ENCODE measurements at regions not wholly inside any gene's neighbourhood (a gene's known extent, or its start where the extent isn't known, plus 50 kb on each side); places are given as distances from the start of the nearest gene placed in this dataset.

DNA sequence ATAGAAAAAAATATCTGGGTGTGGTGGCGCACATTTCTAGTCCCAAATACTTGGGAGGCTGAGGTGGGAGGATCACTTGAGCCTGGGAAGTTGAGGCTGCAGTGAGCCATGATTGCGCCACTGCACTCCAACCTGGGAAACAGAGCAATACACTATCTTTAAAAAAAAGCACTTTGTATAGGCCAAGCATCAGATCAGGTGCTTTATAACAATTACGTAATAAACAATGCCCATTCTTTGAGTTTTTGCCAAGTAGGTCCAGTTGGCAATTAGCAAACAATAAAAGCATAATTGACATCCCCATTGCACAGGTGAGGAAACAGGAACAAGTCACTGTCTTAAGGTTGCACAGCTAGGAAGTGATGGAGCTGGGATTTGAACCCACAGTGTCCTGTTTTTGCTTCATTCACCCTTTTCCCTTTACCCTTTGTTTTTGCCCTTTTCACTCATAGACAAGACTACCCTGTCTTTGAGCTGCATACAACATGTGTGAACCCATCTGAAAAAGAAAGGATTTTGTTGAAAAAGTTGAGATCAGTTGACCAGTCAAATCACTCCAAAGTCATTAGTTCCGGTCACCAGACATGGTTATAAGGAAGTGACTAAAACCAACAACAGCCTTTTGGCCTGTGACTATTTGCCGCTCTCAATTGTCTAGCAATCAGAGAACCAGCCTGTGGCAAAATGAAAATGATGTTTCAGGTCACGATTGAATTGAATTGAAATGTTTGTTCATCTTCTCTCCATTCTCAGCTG lies 303.6 kb downstream of the TFAP2C start:
- TF ChIP-seq, protein P1, sequence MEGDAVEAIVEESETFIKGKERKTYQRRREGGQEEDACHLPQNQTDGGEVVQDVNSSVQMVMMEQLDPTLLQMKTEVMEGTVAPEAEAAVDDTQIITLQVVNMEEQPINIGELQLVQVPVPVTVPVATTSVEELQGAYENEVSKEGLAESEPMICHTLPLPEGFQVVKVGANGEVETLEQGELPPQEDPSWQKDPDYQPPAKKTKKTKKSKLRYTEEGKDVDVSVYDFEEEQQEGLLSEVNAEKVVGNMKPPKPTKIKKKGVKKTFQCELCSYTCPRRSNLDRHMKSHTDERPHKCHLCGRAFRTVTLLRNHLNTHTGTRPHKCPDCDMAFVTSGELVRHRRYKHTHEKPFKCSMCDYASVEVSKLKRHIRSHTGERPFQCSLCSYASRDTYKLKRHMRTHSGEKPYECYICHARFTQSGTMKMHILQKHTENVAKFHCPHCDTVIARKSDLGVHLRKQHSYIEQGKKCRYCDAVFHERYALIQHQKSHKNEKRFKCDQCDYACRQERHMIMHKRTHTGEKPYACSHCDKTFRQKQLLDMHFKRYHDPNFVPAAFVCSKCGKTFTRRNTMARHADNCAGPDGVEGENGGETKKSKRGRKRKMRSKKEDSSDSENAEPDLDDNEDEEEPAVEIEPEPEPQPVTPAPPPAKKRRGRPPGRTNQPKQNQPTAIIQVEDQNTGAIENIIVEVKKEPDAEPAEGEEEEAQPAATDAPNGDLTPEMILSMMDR (IDR thresholded peaks at IDR 0.05) = no peak
- no peak for TF ChIP-seq POLR2A (IDR thresholded peaks at IDR 0.05)
